Endothelial cell of umbilical vein (primary cell): ENCODE measurements at regions not wholly inside any gene's neighbourhood (a gene's known extent, or its start where the extent isn't known, plus 50 kb on each side); places are given as distances from the start of the nearest gene placed in this dataset.

Experiments
- POLR2A ChIP-seq: IDR thresholded peaks from 2 replicates; pipeline ENCODE4 v1.6.1; 2012; ENCODE audit warnings: low read depth, mild to moderate bottlenecking, control low read depth, low read length
- POLR2AphosphoS5 ChIP-seq: IDR thresholded peaks from 2 replicates; pipeline ENCODE4 v1.6.1; 2012; ENCODE audit warnings: low read depth, mild to moderate bottlenecking, control low read depth, low read length, moderate library complexity; ENCODE audit not compliant: insufficient read depth
- TF ChIP-seq, protein P1 (sequence below), 2 donors: IDR thresholded peaks; 1 replicate in 1 of 2; 2 replicates in 1 of 2; pipeline ENCODE4 v1.5.1; 2011; ENCODE audit warnings: low read length in 2 of 2, mild to moderate bottlenecking in 2 of 2, moderate library complexity in 2 of 2, control low read depth in 1 of 2, inconsistent platforms in 1 of 2, low read depth in 1 of 2; ENCODE audit not compliant: insufficient read depth in 1 of 2; ENCODE audit errors: extremely low read depth in 1 of 2

GRCh38 chr16:64780445-64780844, 341.4 kb downstream of the CDH11 start:
- TF ChIP-seq, protein P1, sequence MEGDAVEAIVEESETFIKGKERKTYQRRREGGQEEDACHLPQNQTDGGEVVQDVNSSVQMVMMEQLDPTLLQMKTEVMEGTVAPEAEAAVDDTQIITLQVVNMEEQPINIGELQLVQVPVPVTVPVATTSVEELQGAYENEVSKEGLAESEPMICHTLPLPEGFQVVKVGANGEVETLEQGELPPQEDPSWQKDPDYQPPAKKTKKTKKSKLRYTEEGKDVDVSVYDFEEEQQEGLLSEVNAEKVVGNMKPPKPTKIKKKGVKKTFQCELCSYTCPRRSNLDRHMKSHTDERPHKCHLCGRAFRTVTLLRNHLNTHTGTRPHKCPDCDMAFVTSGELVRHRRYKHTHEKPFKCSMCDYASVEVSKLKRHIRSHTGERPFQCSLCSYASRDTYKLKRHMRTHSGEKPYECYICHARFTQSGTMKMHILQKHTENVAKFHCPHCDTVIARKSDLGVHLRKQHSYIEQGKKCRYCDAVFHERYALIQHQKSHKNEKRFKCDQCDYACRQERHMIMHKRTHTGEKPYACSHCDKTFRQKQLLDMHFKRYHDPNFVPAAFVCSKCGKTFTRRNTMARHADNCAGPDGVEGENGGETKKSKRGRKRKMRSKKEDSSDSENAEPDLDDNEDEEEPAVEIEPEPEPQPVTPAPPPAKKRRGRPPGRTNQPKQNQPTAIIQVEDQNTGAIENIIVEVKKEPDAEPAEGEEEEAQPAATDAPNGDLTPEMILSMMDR (IDR thresholded peaks at IDR 0.05; ENCODE audit: extremely low read depth in 1 of 2, insufficient read depth in 1 of 2, low read depth in 1 of 2, low read length in 2 of 2) = no peak
- TF ChIP-seq POLR2AphosphoS5 = no peak
- no peak for TF ChIP-seq POLR2A
